ENCODE measurements at regions not wholly inside any gene's neighbourhood (a gene's known extent, or its start where the extent isn't known, plus 50 kb on each side); places are given as distances from the start of the nearest gene placed in this dataset.

DNA sequence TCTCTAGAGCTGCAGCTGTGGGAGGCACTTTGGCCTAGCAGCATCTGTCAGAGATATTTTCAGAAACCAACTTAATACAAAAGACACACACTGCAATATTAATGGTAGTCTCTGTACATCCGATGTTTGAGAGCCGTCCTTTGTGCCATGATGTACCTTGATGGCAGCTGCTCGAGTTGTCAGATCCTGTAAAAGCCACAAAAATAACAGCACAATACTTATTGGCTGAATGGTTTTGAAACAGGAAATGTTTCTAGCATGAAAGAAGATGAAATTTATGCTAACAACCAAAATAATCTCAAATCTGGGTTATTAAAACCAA lies 445.5 kb upstream of the TBL1XR1 start:
- no peaks in the 10 kb centered on the region for H3K79me2 ChIP-seq (ENCODE audit: control insufficient read depth in 1 of 2, insufficient read depth in 2 of 2, low read length in 2 of 2)
- FAIRE-seq (no peak), DNase-seq (ENCODE audit: low read depth in 1 of 2, low spot score in 2 of 2) (no peak)
- no peak overlapping the region for H4K8ac ChIP-seq (ENCODE audit: extremely low read depth, insufficient read depth, low read length)
- no peaks in the 10 kb centered on the region for H3K9me3 ChIP-seq (ENCODE audit: insufficient read depth in 2 of 2, low read depth in 1 of 2, low read length in 1 of 2)
- H2BK20ac ChIP-seq (ENCODE audit: low read length), result no peak overlapping the region
- no peak overlapping the region for H2AK5ac ChIP-seq (ENCODE audit: low read depth, low read length)
- ChIA-PET POLR2A (ENCODE audit: partially characterized antibody) (no interaction called here), CTCF (ENCODE audit: partially characterized antibody) (interaction anchor here (1.3 kb wide), 1 partner anchor 18 kb away, joined by 3 read pairs; no protein-coding TSS in a partner anchor)
- no peak overlapping the region for H3K27ac ChIP-seq (ENCODE audit: low read depth, low read length)
- H4K5ac ChIP-seq (ENCODE audit: insufficient read length, low read depth, low read length), result no peak overlapping the region
- H3K4me2 ChIP-seq (ENCODE audit: insufficient read depth in 1 of 2, low read depth in 2 of 2, low read length in 2 of 2), result no peak overlapping the region
- H3K27me3 ChIP-seq (replicated peaks in 1 of 4; ENCODE audit: control insufficient read depth in 3 of 4, extremely low read depth in 1 of 4, insufficient read depth in 3 of 4, low read length in 3 of 4), result no peaks in the 10 kb centered on the region
- no peak overlapping the region for H3K56ac ChIP-seq (replicated peaks; ENCODE audit: insufficient read length, low read depth, low read length)
- no peak overlapping the region for H2BK5ac ChIP-seq (ENCODE audit: low read depth, low read length)
- H3K4me3 ChIP-seq (ENCODE audit: extremely low read depth in 1 of 4, insufficient read depth in 2 of 4, low read depth in 3 of 4, low read length in 4 of 4), result no peak overlapping the region
- WGBS, 2 experiments (ENCODE audit: extremely low coverage in 1 of 2, insufficient coverage in 1 of 2, insufficient read length in 1 of 2, insufficient replicate concordance in 2 of 2, low coverage in 1 of 2, low lambda C conversion rate in 2 of 2, missing lambda C conversion rate in 1 of 2), result 93% methylated on average over 3 of the region's 3 CpGs; no CpG with 5 or more reads in 1 of the 2 experiments
- no peak overlapping the region for H4K91ac ChIP-seq (replicated peaks; ENCODE audit: insufficient read length, low read length)
- no peak overlapping the region; the same call in 1 of the 2 replicates for H2BK15ac ChIP-seq (ENCODE audit: low read length)
- no peaks in the 10 kb centered on the region for H3K36me3 ChIP-seq (ENCODE audit: control insufficient read depth in 2 of 4, insufficient read depth in 4 of 4, low read length in 3 of 4)
- H2BK120ac ChIP-seq (replicated peaks; ENCODE audit: low read depth, low read length), result no peak overlapping the region
- no peak overlapping the region for H3K18ac ChIP-seq (ENCODE audit: extremely low read depth, low read length)
- no peaks in the 10 kb centered on the region for H3K23me2 ChIP-seq (ENCODE audit: low read depth, low read length)
- no peak overlapping the region for H3K4ac ChIP-seq (replicated peaks; ENCODE audit: insufficient read length, low read depth, low read length)
- H2AFZ ChIP-seq (ENCODE audit: low read length), result no peak overlapping the region
- H3K14ac ChIP-seq (ENCODE audit: insufficient read length), result no peak overlapping the region
- H3K23ac ChIP-seq (ENCODE audit: insufficient read length), result no peak overlapping the region
- H4K20me1 ChIP-seq (replicated peaks in 1 of 2; ENCODE audit: control insufficient read depth in 1 of 2, insufficient read depth in 2 of 2, low read length in 2 of 2), result no peaks in the 10 kb centered on the region
- H3K79me1 ChIP-seq (ENCODE audit: low read depth, low read length), result no peaks in the 10 kb centered on the region
- H3K4me1 ChIP-seq (replicated peaks in 1 of 4; ENCODE audit: control insufficient read depth in 3 of 4, insufficient read depth in 4 of 4, low read length in 3 of 4), result peaks cover 0 to 5% (median 0%) of the 10 kb centered on the region in 4 experiments; a peak in 2 of 7 replicates
- no peak overlapping the region for H2BK12ac ChIP-seq (ENCODE audit: low read depth, low read length)
- no peak overlapping the region for H3K9ac ChIP-seq (replicated peaks in 1 of 4; ENCODE audit: extremely low read depth in 1 of 4, low read depth in 3 of 4, low read length in 3 of 4)
- TF ChIP-seq PHF8 (conservative IDR thresholded peaks at IDR 0.05; ENCODE audit: low read depth, low read length) (no peak), RNF2 (IDR thresholded peaks at IDR 0.05; ENCODE audit: borderline replicate concordance, low read depth, low read length, missing control alignments, poor library complexity, severe bottlenecking) (no peak), TBP (IDR thresholded peaks at IDR 0.05; ENCODE audit: low read depth, low read length) (no peak), RFX5 (IDR thresholded peaks at IDR 0.05; ENCODE audit: borderline replicate concordance, low read depth, low read length) (no peak), POU5F1 (IDR thresholded peaks at IDR 0.05; ENCODE audit: low read depth, low read length) (no peak), MAFK (IDR thresholded peaks at IDR 0.05; ENCODE audit: low read depth, low read length) (no peak), POLR2AphosphoS5 (IDR thresholded peaks at IDR 0.05; ENCODE audit: low read depth, low read length) (no peak), SAP30 (IDR thresholded peaks at IDR 0.05; ENCODE audit: insufficient read depth, insufficient replicate concordance, low read length) (no peak), JUN (IDR thresholded peaks at IDR 0.05; ENCODE audit: low read depth, low read length) (no peak), TAF7 (optimal IDR thresholded peaks at IDR 0.05; ENCODE audit: borderline replicate concordance, low read depth, low read length) (no peak), KDM4A (IDR thresholded peaks at IDR 0.05; ENCODE audit: low read depth, low read length, severe bottlenecking) (no peak)
- TF ChIP-seq, protein P1, sequence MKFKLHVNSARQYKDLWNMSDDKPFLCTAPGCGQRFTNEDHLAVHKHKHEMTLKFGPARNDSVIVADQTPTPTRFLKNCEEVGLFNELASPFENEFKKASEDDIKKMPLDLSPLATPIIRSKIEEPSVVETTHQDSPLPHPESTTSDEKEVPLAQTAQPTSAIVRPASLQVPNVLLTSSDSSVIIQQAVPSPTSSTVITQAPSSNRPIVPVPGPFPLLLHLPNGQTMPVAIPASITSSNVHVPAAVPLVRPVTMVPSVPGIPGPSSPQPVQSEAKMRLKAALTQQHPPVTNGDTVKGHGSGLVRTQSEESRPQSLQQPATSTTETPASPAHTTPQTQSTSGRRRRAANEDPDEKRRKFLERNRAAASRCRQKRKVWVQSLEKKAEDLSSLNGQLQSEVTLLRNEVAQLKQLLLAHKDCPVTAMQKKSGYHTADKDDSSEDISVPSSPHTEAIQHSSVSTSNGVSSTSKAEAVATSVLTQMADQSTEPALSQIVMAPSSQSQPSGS (IDR thresholded peaks at IDR 0.05; ENCODE audit: low read length), result no peak
- TF ChIP-seq, protein P2, sequence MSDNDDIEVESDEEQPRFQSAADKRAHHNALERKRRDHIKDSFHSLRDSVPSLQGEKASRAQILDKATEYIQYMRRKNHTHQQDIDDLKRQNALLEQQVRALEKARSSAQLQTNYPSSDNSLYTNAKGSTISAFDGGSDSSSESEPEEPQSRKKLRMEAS (IDR thresholded peaks at IDR 0.05), result no peak
